WTC11 (cell line): ENCODE measurements at regions not wholly inside any gene's neighbourhood (a gene's known extent, or its start where the extent isn't known, plus 50 kb on each side); places are given as distances from the start of the nearest gene placed in this dataset.
"Not testable (repeated sequence)": the region's sequence is repeated elsewhere in the genome, so short reads cannot be mapped to it uniquely, and the experiment has no call there.

Source experiments
- ATAC-seq: fragments of 200-7000 bp; cut with Tn5 transposase; 2 replicates; pipeline ENCODE4 v1.10.0; 2021; ENCODE audit warnings: mild to moderate bottlenecking, moderate library complexity
- CTCF ChIA-PET: fragments of 300-600 bp; sonication (Branson Sonifier 250); formaldehyde crosslinking; loops from one replicate; lab custom pipeline; 2021; ENCODE audit warnings: antibody characterized with exemption; lab: Charles Lee
- POLR2A ChIA-PET: fragments of 350-600 bp; sonication (Branson Sonifier 250); formaldehyde crosslinking; loops from one replicate; lab custom pipeline; 2021; ENCODE audit warnings: antibody characterized with exemption; lab: Charles Lee
- DNase-seq: peaks from one replicate; pipeline ENCODE4 v3.0.0; 2021; ENCODE audit warnings: low spot score
- H3K27ac Mint-ChIP-seq: 2 replicates; pipeline ENCODE4 v1.8.0; 2021; ENCODE audit warnings: mixed read lengths
- H3K27me3 Mint-ChIP-seq: 2 replicates; pipeline ENCODE4 v1.8.0; 2021; ENCODE audit warnings: low read depth, mild to moderate bottlenecking, moderate library complexity, mixed read lengths
- H3K36me3 Mint-ChIP-seq: 2 replicates; pipeline ENCODE4 v1.8.0; 2021; ENCODE audit warnings: mixed read lengths
- H3K4me1 Mint-ChIP-seq: 2 replicates; pipeline ENCODE4 v1.8.0; 2022; ENCODE audit warnings: mixed read lengths
- H3K4me3 Mint-ChIP-seq: 2 replicates; pipeline ENCODE4 v1.8.0; 2021; ENCODE audit warnings: mild to moderate bottlenecking, moderate library complexity, mixed read lengths
- H3K9me3 Mint-ChIP-seq: 2 replicates; pipeline ENCODE4 v1.8.0; 2021; ENCODE audit warnings: mixed read lengths
- CBFB ChIP-seq: sonication (generic); formaldehyde crosslinking; IDR thresholded peaks from 2 replicates; pipeline ENCODE4 v1.8.1; 2022; ENCODE audit warnings: mild to moderate bottlenecking, low read depth, missing genetic modification reagents
- ESRRA ChIP-seq: sonication (generic); formaldehyde crosslinking; IDR thresholded peaks from 2 replicates; pipeline ENCODE4 v1.8.1; 2022; ENCODE audit warnings: mild to moderate bottlenecking, missing genetic modification reagents, borderline replicate concordance
- FOXJ3 ChIP-seq: sonication (generic); formaldehyde crosslinking; IDR thresholded peaks from 2 replicates; pipeline ENCODE4 v1.9.0; 2021; ENCODE audit warnings: missing genetic modification reagents, mild to moderate bottlenecking, borderline replicate concordance
- GRHL2 ChIP-seq: fragments of 250-450 bp; sonication (Bioruptor Pico); IDR thresholded peaks from 2 replicates; pipeline ENCODE4 v1.8.0; 2022; ENCODE audit warnings: mild to moderate bottlenecking, moderate library complexity; ENCODE audit not compliant: insufficient replicate concordance, severe bottlenecking
- HMGA2 ChIP-seq: fragments of 250-450 bp; sonication (Bioruptor Pico); IDR thresholded peaks from 2 replicates; pipeline ENCODE4 v1.4.0; 2021; ENCODE audit warnings: mild to moderate bottlenecking, moderate library complexity
- KAT7 ChIP-seq: sonication (generic); formaldehyde crosslinking; IDR thresholded peaks from 2 replicates; pipeline ENCODE4 v1.8.1; 2023; ENCODE audit warnings: missing genetic modification reagents, mild to moderate bottlenecking, borderline replicate concordance
- PRRX2 ChIP-seq: fragments of 250-450 bp; sonication (Bioruptor Pico); IDR thresholded peaks from 2 replicates; pipeline ENCODE4 v1.8.0; 2021; ENCODE audit warnings: mild to moderate bottlenecking
- RORB ChIP-seq: fragments of 250-450 bp; sonication (Bioruptor Pico); IDR thresholded peaks from 2 replicates; pipeline ENCODE4 v1.9.0; 2021; ENCODE audit warnings: mild to moderate bottlenecking
- SOX15 ChIP-seq: fragments of 250-450 bp; sonication (Bioruptor Pico); IDR thresholded peaks from 2 replicates; pipeline ENCODE4 v1.9.0; 2021; ENCODE audit warnings: mild to moderate bottlenecking
- TEAD4 ChIP-seq: sonication (generic); formaldehyde crosslinking; IDR thresholded peaks from 2 replicates; pipeline ENCODE4 v1.8.0; 2022; ENCODE audit warnings: mild to moderate bottlenecking, missing genetic modification reagents
- ZNF416 ChIP-seq: fragments of 250-450 bp; sonication (Bioruptor Pico); IDR thresholded peaks from 2 replicates; pipeline ENCODE4 v1.9.0; 2021; ENCODE audit warnings: mild to moderate bottlenecking, inconsistent platforms
- TF ChIP-seq, protein P1 (sequence below): fragments of 250-450 bp; sonication (Bioruptor Pico); IDR thresholded peaks from 2 replicates; pipeline ENCODE4 v2.1.2; 2022; ENCODE audit warnings: mild to moderate bottlenecking, moderate library complexity
- TF ChIP-seq, protein P2 (sequence below): sonication (generic); formaldehyde crosslinking; IDR thresholded peaks from 2 replicates; pipeline ENCODE4 v1.8.1; 2022; ENCODE audit warnings: mild to moderate bottlenecking, moderate library complexity, missing genetic modification reagents
- TF ChIP-seq, protein P3 (sequence below): sonication (generic); formaldehyde crosslinking; conservative IDR thresholded peaks from 2 replicates; pipeline ENCODE4 v1.8.1; 2023; ENCODE audit warnings: mild to moderate bottlenecking, low read depth, missing genetic modification reagents, moderate library complexity

DNA sequence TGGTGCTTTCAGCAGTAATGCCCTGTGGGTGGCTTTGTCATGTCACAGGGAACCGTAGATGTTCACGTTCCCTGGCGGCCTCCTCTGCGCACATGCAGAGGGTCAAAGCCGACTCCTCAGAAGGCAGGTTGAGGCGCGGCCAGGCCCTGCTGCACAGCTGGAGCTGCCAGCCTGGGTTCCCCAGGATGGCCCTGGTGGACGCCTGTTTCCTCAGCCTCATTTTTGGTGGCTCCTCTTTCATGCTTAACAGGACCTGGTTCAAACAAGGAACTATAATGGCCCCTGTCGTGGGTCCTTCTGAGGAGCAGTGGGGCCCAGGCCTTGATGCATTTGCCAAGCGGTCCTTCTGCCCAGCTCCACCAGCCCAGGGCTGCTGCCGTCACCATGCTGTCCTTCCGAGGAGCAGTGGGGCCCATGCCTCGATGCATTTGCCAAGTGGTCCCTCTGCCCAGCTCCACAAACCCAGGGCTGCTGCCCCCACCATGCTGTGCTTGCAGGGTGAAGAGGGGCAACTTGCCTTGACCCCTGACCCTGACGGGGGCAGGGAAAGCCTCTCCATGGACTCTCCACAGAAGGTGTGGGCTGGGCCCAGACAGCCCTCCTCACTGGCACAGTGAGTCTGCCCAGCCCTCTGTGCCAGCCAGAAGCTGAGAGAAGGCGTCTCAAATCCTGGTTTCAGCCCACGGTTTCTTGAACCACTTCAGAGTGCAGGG lies 338.2 kb downstream of the TCERG1L start (continued):
- TF ChIP-seq, protein P1, sequence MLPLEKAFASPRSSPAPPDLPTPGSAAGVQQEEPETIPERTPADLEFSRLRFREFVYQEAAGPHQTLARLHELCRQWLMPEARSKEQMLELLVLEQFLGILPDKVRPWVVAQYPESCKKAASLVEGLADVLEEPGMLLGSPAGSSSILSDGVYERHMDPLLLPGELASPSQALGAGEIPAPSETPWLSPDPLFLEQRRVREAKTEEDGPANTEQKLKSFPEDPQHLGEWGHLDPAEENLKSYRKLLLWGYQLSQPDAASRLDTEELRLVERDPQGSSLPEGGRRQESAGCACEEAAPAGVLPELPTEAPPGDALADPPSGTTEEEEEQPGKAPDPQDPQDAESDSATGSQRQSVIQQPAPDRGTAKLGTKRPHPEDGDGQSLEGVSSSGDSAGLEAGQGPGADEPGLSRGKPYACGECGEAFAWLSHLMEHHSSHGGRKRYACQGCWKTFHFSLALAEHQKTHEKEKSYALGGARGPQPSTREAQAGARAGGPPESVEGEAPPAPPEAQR (CRISPR knock-in tag) = no peak
- TF ChIP-seq, protein P2, sequence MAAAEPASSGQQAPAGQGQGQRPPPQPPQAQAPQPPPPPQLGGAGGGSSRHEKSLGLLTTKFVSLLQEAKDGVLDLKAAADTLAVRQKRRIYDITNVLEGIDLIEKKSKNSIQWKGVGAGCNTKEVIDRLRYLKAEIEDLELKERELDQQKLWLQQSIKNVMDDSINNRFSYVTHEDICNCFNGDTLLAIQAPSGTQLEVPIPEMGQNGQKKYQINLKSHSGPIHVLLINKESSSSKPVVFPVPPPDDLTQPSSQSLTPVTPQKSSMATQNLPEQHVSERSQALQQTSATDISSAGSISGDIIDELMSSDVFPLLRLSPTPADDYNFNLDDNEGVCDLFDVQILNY (CRISPR knock-in tag) = no peak
- TF ChIP-seq FOXJ3 (CRISPR knock-in tag) = no peak

DNA sequence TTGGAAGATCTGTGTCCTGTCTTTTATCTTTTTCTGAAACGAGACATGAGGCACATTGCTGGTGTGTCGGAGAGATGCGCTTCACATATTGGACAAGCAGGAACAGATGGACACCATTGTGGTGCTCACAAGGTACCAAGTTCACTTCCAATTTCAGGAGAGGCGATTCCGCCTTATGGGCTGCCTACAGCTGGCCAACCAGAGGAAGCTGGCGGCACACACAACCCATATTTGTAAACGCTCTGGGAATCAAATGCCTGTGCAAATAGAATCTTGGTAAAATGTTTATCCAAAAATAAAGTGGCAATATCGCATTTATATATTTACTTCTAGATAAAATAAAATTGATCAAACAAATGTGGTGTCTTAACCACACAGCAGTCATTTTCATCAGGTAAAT lies 337.4 kb downstream of the TCERG1L start:
- H3K36me3 Mint-ChIP-seq = peaks cover 51% of the 10 kb centered on the region
- DNase-seq = no peak
- ChIA-PET CTCF (no interaction called here), POLR2A (no interaction called here)
- TF ChIP-seq ZNF416 (CRISPR knock-in tag) (no peak), CBFB (CRISPR knock-in tag) (no peak)
- no peak overlapping the region for H3K27ac Mint-ChIP-seq
- H3K4me3 Mint-ChIP-seq = no peak overlapping the region
- no peak for ATAC-seq
- peaks cover 58% of the 10 kb centered on the region for H3K9me3 Mint-ChIP-seq
- H3K4me1 Mint-ChIP-seq = no peaks in the 10 kb centered on the region
- H3K27me3 Mint-ChIP-seq = peaks cover 5% of the 10 kb centered on the region

DNA sequence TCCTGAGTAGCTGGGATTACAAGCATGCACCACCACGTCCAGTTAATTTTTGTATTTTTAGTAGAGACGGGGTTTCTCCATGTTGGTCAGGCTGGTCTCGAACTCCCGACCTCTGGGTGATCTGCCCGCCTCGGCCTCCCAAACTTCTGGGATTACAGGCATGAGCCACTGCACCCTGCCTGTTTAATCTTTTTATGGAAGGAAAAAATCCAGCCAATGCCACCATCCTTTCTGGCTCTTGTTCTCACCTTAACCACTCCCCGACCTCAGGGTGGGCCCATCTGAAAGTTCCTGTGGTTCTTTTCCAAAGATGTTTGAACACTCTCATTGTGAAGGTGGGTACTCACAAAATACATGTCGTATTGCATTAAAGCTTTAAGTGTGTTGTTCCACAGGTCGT lies 336.2 kb downstream of the TCERG1L start:
- H3K27me3 Mint-ChIP-seq, DNase-seq, POLR2A ChIA-PET, ATAC-seq, CTCF ChIA-PET, H3K4me1 Mint-ChIP-seq, H3K4me3 Mint-ChIP-seq, H3K27ac Mint-ChIP-seq: not testable (repeated sequence)
- Mint-ChIP-seq H3K36me3 (peaks cover 47% of the 10 kb centered on the region), H3K9me3 (peaks cover 51% of the 10 kb centered on the region)

DNA sequence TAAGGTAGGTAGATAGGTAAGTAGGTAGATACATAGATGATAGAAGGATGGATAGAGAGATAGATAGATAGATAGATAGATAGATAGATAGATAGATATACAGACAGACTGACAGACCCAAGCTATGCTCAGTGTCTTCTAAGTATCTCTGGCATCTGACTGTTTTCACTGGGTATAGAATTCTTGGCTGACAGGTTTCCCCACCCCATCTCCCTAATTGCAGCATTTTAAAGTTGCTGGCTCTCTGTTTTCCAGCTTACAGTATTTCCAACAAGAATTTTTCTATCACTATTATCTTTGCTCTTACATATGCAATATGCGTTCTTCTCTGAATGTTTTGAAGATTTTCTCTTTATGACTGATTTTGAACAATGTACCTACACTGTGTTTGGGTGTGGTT lies 328.7 kb downstream of the TCERG1L start:
- no peaks in the 10 kb centered on the region for H3K4me1 Mint-ChIP-seq
- H3K36me3 Mint-ChIP-seq = peaks cover 50% of the 10 kb centered on the region
- ChIA-PET POLR2A (no interaction called here), CTCF (no interaction called here)
- H3K4me3 Mint-ChIP-seq = no peak overlapping the region
- H3K9me3 Mint-ChIP-seq = peaks cover 54% of the 10 kb centered on the region
- TF ChIP-seq GRHL2 (CRISPR knock-in tag) = no peak
- TF ChIP-seq SOX15 (CRISPR knock-in tag) = no peak
- no peak for TF ChIP-seq KAT7
- TF ChIP-seq RORB = no peak
- TF ChIP-seq HMGA2 (CRISPR knock-in tag) = no peak
- no peak for TF ChIP-seq TEAD4 (CRISPR knock-in tag)
- TF ChIP-seq ESRRA (CRISPR knock-in tag) = no peak
- DNase-seq (no peak), ATAC-seq (no peak)
- peaks cover 4% of the 10 kb centered on the region; the same call in 1 of the 2 replicates for H3K27me3 Mint-ChIP-seq
- no peak overlapping the region for H3K27ac Mint-ChIP-seq

DNA sequence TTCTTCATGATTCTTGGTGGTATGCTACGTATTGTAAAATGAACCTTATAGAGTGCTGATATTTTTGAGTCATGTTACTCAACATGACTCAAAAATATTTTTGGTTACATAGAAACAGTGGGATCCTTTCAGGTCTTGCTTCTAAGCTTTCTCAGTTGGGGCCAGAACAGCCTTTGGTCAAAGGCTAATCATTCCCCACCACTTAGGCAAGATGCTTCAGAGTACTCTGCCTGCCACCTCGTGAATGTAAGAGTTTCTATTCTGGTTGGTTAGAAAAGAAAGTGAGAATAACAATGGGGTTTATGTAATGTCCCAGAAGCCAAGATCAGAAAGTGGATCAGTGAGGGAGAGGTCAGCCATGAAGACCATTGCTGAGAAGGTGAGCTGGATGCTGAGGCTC lies 327.8 kb downstream of the TCERG1L start:
- DNase-seq = no peak
- no peak overlapping the region for H3K27ac Mint-ChIP-seq
- ChIA-PET CTCF (no interaction called here), POLR2A (no interaction called here)
- peaks cover 4% of the 10 kb centered on the region; the same call in 1 of the 2 replicates for H3K27me3 Mint-ChIP-seq
- H3K36me3 Mint-ChIP-seq = peaks cover 55% of the 10 kb centered on the region
- ATAC-seq = no peak
- TF ChIP-seq HMGA2 (CRISPR knock-in tag) (no peak), PRRX2 (CRISPR knock-in tag) (no peak)
- TF ChIP-seq, protein P3, sequence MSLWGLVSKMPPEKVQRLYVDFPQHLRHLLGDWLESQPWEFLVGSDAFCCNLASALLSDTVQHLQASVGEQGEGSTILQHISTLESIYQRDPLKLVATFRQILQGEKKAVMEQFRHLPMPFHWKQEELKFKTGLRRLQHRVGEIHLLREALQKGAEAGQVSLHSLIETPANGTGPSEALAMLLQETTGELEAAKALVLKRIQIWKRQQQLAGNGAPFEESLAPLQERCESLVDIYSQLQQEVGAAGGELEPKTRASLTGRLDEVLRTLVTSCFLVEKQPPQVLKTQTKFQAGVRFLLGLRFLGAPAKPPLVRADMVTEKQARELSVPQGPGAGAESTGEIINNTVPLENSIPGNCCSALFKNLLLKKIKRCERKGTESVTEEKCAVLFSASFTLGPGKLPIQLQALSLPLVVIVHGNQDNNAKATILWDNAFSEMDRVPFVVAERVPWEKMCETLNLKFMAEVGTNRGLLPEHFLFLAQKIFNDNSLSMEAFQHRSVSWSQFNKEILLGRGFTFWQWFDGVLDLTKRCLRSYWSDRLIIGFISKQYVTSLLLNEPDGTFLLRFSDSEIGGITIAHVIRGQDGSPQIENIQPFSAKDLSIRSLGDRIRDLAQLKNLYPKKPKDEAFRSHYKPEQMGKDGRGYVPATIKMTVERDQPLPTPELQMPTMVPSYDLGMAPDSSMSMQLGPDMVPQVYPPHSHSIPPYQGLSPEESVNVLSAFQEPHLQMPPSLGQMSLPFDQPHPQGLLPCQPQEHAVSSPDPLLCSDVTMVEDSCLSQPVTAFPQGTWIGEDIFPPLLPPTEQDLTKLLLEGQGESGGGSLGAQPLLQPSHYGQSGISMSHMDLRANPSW (CRISPR knock-in tag) = no peak
- peaks cover 54% of the 10 kb centered on the region for H3K9me3 Mint-ChIP-seq
- H3K4me1 Mint-ChIP-seq = no peaks in the 10 kb centered on the region
- H3K4me3 Mint-ChIP-seq = no peak overlapping the region
